Activated CD4-positive, alpha-beta memory T cell treated with anti-CD3 and anti-CD28 coated beads, Interleukin-2, amount 10 ng/mL, durations not matched to agents 7 days and 5 days (primary cell): ENCODE measurements at regions not wholly inside any gene's neighbourhood (a gene's known extent, or its start where the extent isn't known, plus 50 kb on each side); places are given as distances from the start of the nearest gene placed in this dataset.
A peak's percentile ranks its signal among the peaks of the same experiment; 100 is the strongest.

Experiments used
- CTCF ChIA-PET: fragments of 350-600 bp; sonication (Branson Sonifier 250); formaldehyde crosslinking; loops from one replicate; lab custom pipeline; 2021; ENCODE audit warnings: antibody characterized with exemption, inconsistent platforms; lab: Charles Lee
- POLR2A ChIA-PET: fragments of 350-600 bp; sonication (Branson Sonifier 250); formaldehyde crosslinking; loops from one replicate; lab custom pipeline; 2021; ENCODE audit warnings: antibody characterized with exemption; lab: Charles Lee
- DNase-seq: peaks from one replicate; pipeline ENCODE4 v3.0.0-alpha.2; 2020
- H3K27ac Mint-ChIP-seq: one replicate; pipeline ENCODE4 v1.8.0; 2021; ENCODE audit warnings: mild to moderate bottlenecking, mixed read lengths
- H3K27me3 Mint-ChIP-seq: one replicate; pipeline ENCODE4 v1.8.0; 2021; ENCODE audit warnings: mixed read lengths
- H3K36me3 Mint-ChIP-seq: one replicate; pipeline ENCODE4 v1.8.0; 2021; ENCODE audit warnings: low read depth, mixed read lengths
- H3K4me1 Mint-ChIP-seq: one replicate; pipeline ENCODE4 v1.8.0; 2021; ENCODE audit warnings: mixed read lengths
- H3K4me3 Mint-ChIP-seq: one replicate; pipeline ENCODE4 v1.8.0; 2021; ENCODE audit warnings: mild to moderate bottlenecking, mixed read lengths
- H3K9me3 Mint-ChIP-seq: one replicate; pipeline ENCODE4 v1.8.0; 2021; ENCODE audit warnings: mixed read lengths

- ChIA-PET POLR2A (no interaction called here), CTCF (no interaction called here)
- Mint-ChIP-seq H3K27ac (no peak overlapping the region), H3K4me1 (peaks cover 3% of the 10 kb centered on the region), H3K36me3 (no peaks in the 10 kb centered on the region), H3K9me3 (peaks cover 4% of the 10 kb centered on the region), H3K27me3 (peaks cover 40% of the 10 kb centered on the region), H3K4me3 (no peak overlapping the region)
- no peak for DNase-seq
These were observed 125.7 kb downstream of the POLR2M start for GRCh38 chr15:57832183-57832582.

- no peaks in the 10 kb centered on the region for H3K4me1 Mint-ChIP-seq
- ChIA-PET CTCF (no interaction called here), POLR2A (no interaction called here)
- peaks cover 4% of the 10 kb centered on the region for H3K9me3 Mint-ChIP-seq
- H3K27me3 Mint-ChIP-seq: peaks cover 37% of the 10 kb centered on the region
- H3K27ac Mint-ChIP-seq: no peak overlapping the region
- H3K4me3 Mint-ChIP-seq: no peak overlapping the region
- no peaks in the 10 kb centered on the region for H3K36me3 Mint-ChIP-seq
- DNase-seq: no peak
These were observed 128.6 kb downstream of the POLR2M start for GRCh38 chr15:57835119-57835518.

GRCh38 chr15:57849317-57849716 is 142.8 kb downstream of the POLR2M start:
- peaks cover 22% of the 10 kb centered on the region for H3K27me3 Mint-ChIP-seq

GRCh38 chr15:57854531-57854930 is 148.0 kb downstream of the POLR2M start:
- CTCF ChIA-PET: interaction anchor here (0.7 kb wide), 1 partner anchor 363 kb away, joined by 5 read pairs; no protein-coding TSS in a partner anchor
- H3K36me3 Mint-ChIP-seq: no peaks in the 10 kb centered on the region
- no peaks in the 10 kb centered on the region for H3K4me1 Mint-ChIP-seq
- DNase-seq: no peak
- no peaks in the 10 kb centered on the region for H3K9me3 Mint-ChIP-seq
- H3K4me3 Mint-ChIP-seq: no peak overlapping the region
- H3K27me3 Mint-ChIP-seq: peaks cover 29% of the 10 kb centered on the region
- POLR2A ChIA-PET: no interaction called here
- H3K27ac Mint-ChIP-seq: no peak overlapping the region

More at GRCh38 chr15:57849317-57849716, 142.8 kb downstream of the POLR2M start:
- no peaks in the 10 kb centered on the region for H3K9me3 Mint-ChIP-seq
- ChIA-PET POLR2A (no interaction called here), CTCF (interaction anchor here (1.4 to 2.5 kb wide), 2 partner anchors 12 to 99 kb away, joined by 3 to 10 read pairs; no protein-coding TSS in a partner anchor)
- H3K36me3 Mint-ChIP-seq: no peaks in the 10 kb centered on the region
- H3K4me1 Mint-ChIP-seq: no peaks in the 10 kb centered on the region
- H3K4me3 Mint-ChIP-seq: no peak overlapping the region
- H3K27ac Mint-ChIP-seq: no peak overlapping the region
- DNase-seq: no peak

- no peaks in the 10 kb centered on the region for H3K36me3 Mint-ChIP-seq
- CTCF ChIA-PET: interaction anchor here (8.4 kb wide), 1 partner anchor 107 kb away, joined by 156 read pairs; no protein-coding TSS in a partner anchor
- no peak for DNase-seq
- POLR2A ChIA-PET: no interaction called here
- H3K9me3 Mint-ChIP-seq: no peaks in the 10 kb centered on the region
- H3K27me3 Mint-ChIP-seq: peaks cover 34% of the 10 kb centered on the region
- H3K4me1 Mint-ChIP-seq: no peaks in the 10 kb centered on the region
- H3K4me3 Mint-ChIP-seq: no peak overlapping the region
- H3K27ac Mint-ChIP-seq: no peak overlapping the region
These were observed 151.4 kb downstream of the POLR2M start for GRCh38 chr15:57857871-57858270.

- POLR2A ChIA-PET: no interaction called here
- Mint-ChIP-seq H3K4me1 (no peaks in the 10 kb centered on the region), H3K27ac (no peak overlapping the region), H3K9me3 (no peaks in the 10 kb centered on the region), H3K27me3 (peaks cover 31% of the 10 kb centered on the region), H3K36me3 (no peaks in the 10 kb centered on the region), H3K4me3 (no peak overlapping the region)
- no peak for DNase-seq
- CTCF ChIA-PET: interaction anchor here (0.7 to 8.4 kb wide), 10 partner anchors 20 to 299 kb away, joined by 3 to 156 read pairs (median 14); no protein-coding TSS in a partner anchor
These were observed 152.7 kb downstream of the POLR2M start for GRCh38 chr15:57859130-57859685.

GRCh38 chr15:57861034-57861638 is 154.6 kb downstream of the POLR2M start:
- Mint-ChIP-seq H3K9me3 (no peaks in the 10 kb centered on the region), H3K36me3 (no peaks in the 10 kb centered on the region), H3K27me3 (peaks cover 35% of the 10 kb centered on the region), H3K27ac (no peak overlapping the region), H3K4me1 (no peaks in the 10 kb centered on the region), H3K4me3 (no peak overlapping the region)
- CTCF ChIA-PET: interaction anchor here (0.7 to 8.4 kb wide), 34 partner anchors 8 to 340 kb away, joined by 3 to 156 read pairs (median 6); partner anchors contain the start of gene POLR2M
- no peak for DNase-seq
- POLR2A ChIA-PET: interaction anchor here (0.7 to 1.3 kb wide), 3 partner anchors 10 to 154 kb away, joined by 3 to 4 read pairs (median 3); no protein-coding TSS in a partner anchor

GRCh38 chr15:57861815-57862586 is 155.5 kb downstream of the POLR2M start:
- Mint-ChIP-seq H3K4me1 (no peaks in the 10 kb centered on the region), H3K36me3 (no peaks in the 10 kb centered on the region), H3K27ac (no peak overlapping the region), H3K9me3 (no peaks in the 10 kb centered on the region), H3K4me3 (no peak overlapping the region), H3K27me3 (peaks cover 39% of the 10 kb centered on the region)
- CTCF ChIA-PET: interaction anchor here (1.2 to 8.4 kb wide), 19 partner anchors 8 to 339 kb away, joined by 3 to 156 read pairs (median 10); partner anchors contain the start of gene POLR2M
- POLR2A ChIA-PET: no interaction called here
- no peak for DNase-seq

GRCh38 chr15:57862761-57863160 is 156.2 kb downstream of the POLR2M start:
- CTCF ChIA-PET: interaction anchor here (2.8 to 8.4 kb wide), 3 partner anchors 94 to 130 kb away, joined by 11 to 156 read pairs (median 35); no protein-coding TSS in a partner anchor
- H3K27me3 Mint-ChIP-seq: peaks cover 34% of the 10 kb centered on the region
- no peak for DNase-seq

GRCh38 chr15:57865294-57865693 is 158.8 kb downstream of the POLR2M start:
- ChIA-PET CTCF (interaction anchor here (1.0 to 6.2 kb wide), 3 partner anchors 18 to 205 kb away, joined by 3 to 32 read pairs (median 4); partner anchors contain the start of gene POLR2M), POLR2A (no interaction called here)
- no peak for DNase-seq
- Mint-ChIP-seq H3K36me3 (no peaks in the 10 kb centered on the region), H3K9me3 (no peaks in the 10 kb centered on the region), H3K27me3 (peaks cover 26% of the 10 kb centered on the region), H3K4me1 (peaks cover 4% of the 10 kb centered on the region), H3K27ac (no peak overlapping the region), H3K4me3 (no peak overlapping the region)

More at GRCh38 chr15:57862761-57863160, 156.2 kb downstream of the POLR2M start:
- no peaks in the 10 kb centered on the region for H3K36me3 Mint-ChIP-seq
- H3K27ac Mint-ChIP-seq: no peak overlapping the region
- H3K4me1 Mint-ChIP-seq: no peaks in the 10 kb centered on the region
- no peak overlapping the region for H3K4me3 Mint-ChIP-seq
- POLR2A ChIA-PET: no interaction called here
- H3K9me3 Mint-ChIP-seq: no peaks in the 10 kb centered on the region

- H3K4me1 Mint-ChIP-seq: peaks cover 4% of the 10 kb centered on the region
- no peaks in the 10 kb centered on the region for H3K9me3 Mint-ChIP-seq
- H3K4me3 Mint-ChIP-seq: no peak overlapping the region
- H3K36me3 Mint-ChIP-seq: no peaks in the 10 kb centered on the region
- ChIA-PET POLR2A (no interaction called here), CTCF (interaction anchor here (0.6 to 6.2 kb wide), 6 partner anchors 13 to 312 kb away, joined by 3 to 32 read pairs (median 4); partner anchors contain the start of gene POLR2M)
- H3K27ac Mint-ChIP-seq: no peak overlapping the region
- DNase-seq: peak; percentile 56
- peaks cover 30% of the 10 kb centered on the region for H3K27me3 Mint-ChIP-seq
These were observed 159.7 kb downstream of the POLR2M start for GRCh38 chr15:57866149-57866736.
